Activated naive CD4-positive, alpha-beta T cell (primary cell): ENCODE measurements at regions not wholly inside any gene's neighbourhood (a gene's known extent, or its start where the extent isn't known, plus 50 kb on each side); places are given as distances from the start of the nearest gene placed in this dataset.
"Not testable (repeated sequence)": the region's sequence is repeated elsewhere in the genome, so short reads cannot be mapped to it uniquely, and the experiment has no call there.

Experiments used
- DNase-seq, 4 experiments: peaks; one replicate each; lab custom pipeline; 2025; lab: John Stamatoyannopoulos, UW

GRCh38 chr2:192783643-192784042 is 588.9 kb upstream of the TMEFF2 start:
- no peak for DNase-seq

- DNase-seq: no peak
Measured at GRCh38 chr2:192775459-192776262, 580.9 kb upstream of the TMEFF2 start.

GRCh38 chr2:192775011-192775410 is 580.3 kb upstream of the TMEFF2 start:
- DNase-seq: no peak

GRCh38 chr2:192773044-192773443 is 578.3 kb upstream of the TMEFF2 start:
- no peak for DNase-seq

- no peak for DNase-seq
Measured at GRCh38 chr2:192749611-192750200, 555.0 kb upstream of the TMEFF2 start.

GRCh38 chr2:192741889-192742288 is 547.2 kb upstream of the TMEFF2 start:
- no peak for DNase-seq

- no peak for DNase-seq
Measured at GRCh38 chr2:192735447-192735846, 540.7 kb upstream of the TMEFF2 start.

- DNase-seq: no peak
Measured at GRCh38 chr2:192729369-192729768, 534.6 kb upstream of the TMEFF2 start.

GRCh38 chr2:192725991-192726390 is 531.3 kb upstream of the TMEFF2 start:
- no peak for DNase-seq

GRCh38 chr2:192719629-192720028 is 524.9 kb upstream of the TMEFF2 start:
- no peak for DNase-seq

- no peak for DNase-seq
Measured at GRCh38 chr2:192718340-192718739, 523.6 kb upstream of the TMEFF2 start.

- no peak for DNase-seq
Measured at GRCh38 chr2:192700934-192701333, 506.2 kb upstream of the TMEFF2 start.

GRCh38 chr2:192697880-192698279 is 503.1 kb upstream of the TMEFF2 start:
- no peak for DNase-seq

- no peak for DNase-seq
Measured at GRCh38 chr2:192696857-192697256, 502.1 kb upstream of the TMEFF2 start.

- DNase-seq: no peak
Measured at GRCh38 chr2:192687015-192687414, 492.3 kb upstream of the TMEFF2 start.

- DNase-seq: not testable (repeated sequence)
Measured at GRCh38 chr2:192682511-192682910, 487.8 kb upstream of the TMEFF2 start.

GRCh38 chr2:192675681-192676080 is 480.9 kb upstream of the TMEFF2 start:
- no peak for DNase-seq

- no peak for DNase-seq
Measured at GRCh38 chr2:192669505-192670091, 474.9 kb upstream of the TMEFF2 start.

GRCh38 chr2:192660555-192660954 is 465.8 kb upstream of the TMEFF2 start:
- DNase-seq: not testable (repeated sequence)

GRCh38 chr2:192657362-192657761 is 462.6 kb upstream of the TMEFF2 start:
- DNase-seq: no peak

- DNase-seq: no peak
Measured at GRCh38 chr2:192655916-192656315, 461.2 kb upstream of the TMEFF2 start.

- no peak for DNase-seq
Measured at GRCh38 chr2:192645811-192646598, 451.3 kb upstream of the TMEFF2 start.
